ENCODE measurements at regions not wholly inside any gene's neighbourhood (a gene's known extent, or its start where the extent isn't known, plus 50 kb on each side); places are given as distances from the start of the nearest gene placed in this dataset.
"Not testable (repeated sequence)": the region's sequence is repeated elsewhere in the genome, so short reads cannot be mapped to it uniquely, and the experiment has no call there.

GRCh38 chr14:89728964-89729363, 225.6 kb downstream of the EFCAB11 start:
- H3K4me1 ChIP-seq, result peaks cover 0 to 23% of the 10 kb centered on the region in 2 donors
- no peak for TF ChIP-seq CTCF (IDR thresholded peaks at IDR 0.05)
- H3K27me3 ChIP-seq, result no peaks in the 10 kb centered on the region
- ATAC-seq (no peak), DNase-seq (no peak)
- no peak overlapping the region for H3K27ac ChIP-seq
- H3K4me3 ChIP-seq, result no peak overlapping the region
- no peaks in the 10 kb centered on the region for H3K36me3 ChIP-seq
- peaks cover 0 to 8% of the 10 kb centered on the region in 2 donors for H3K9me3 ChIP-seq
- intact Hi-C loops (cut with DNase I), result no loop called here

- H3K27ac ChIP-seq; intact Hi-C loops (cut with DNase I); ATAC-seq; DNase-seq; H3K27me3 ChIP-seq; H3K9me3 ChIP-seq; H3K4me3 ChIP-seq; H3K36me3 ChIP-seq: not testable (repeated sequence)
- peaks cover 0 to 46% of the 10 kb centered on the region in 2 donors for H3K4me1 ChIP-seq
These were observed 228.3 kb downstream of the EFCAB11 start for GRCh38 chr14:89726226-89726625.

GRCh38 chr14:89724628-89724960, 229.9 kb downstream of the EFCAB11 start:
- intact Hi-C loops (cut with DNase I), result no loop called here
- no peak for DNase-seq
- H3K4me3 ChIP-seq, result no peak overlapping the region

GRCh38 chr14:89723930-89724627, 230.5 kb downstream of the EFCAB11 start:
- intact Hi-C loops (cut with DNase I), result no loop called here
- Histone ChIP-seq H3K36me3 (no peaks in the 10 kb centered on the region), H3K27me3 (no peaks in the 10 kb centered on the region), H3K4me1 (peaks cover 3 to 55% of the 10 kb centered on the region in 2 donors), H3K4me3 (no peak overlapping the region), H3K9me3 (no peaks in the 10 kb centered on the region), H3K27ac (peak overlapping the region in 1 of 2 donors; percentile 73)
- no peak for DNase-seq
- TF ChIP-seq CTCF (IDR thresholded peaks at IDR 0.05), result no peak
- ATAC-seq, result no peak

More at GRCh38 chr14:89724628-89724960, 229.9 kb downstream of the EFCAB11 start:
- no peaks in the 10 kb centered on the region for H3K9me3 ChIP-seq
- H3K27me3 ChIP-seq, result no peaks in the 10 kb centered on the region
- peaks cover 3 to 50% of the 10 kb centered on the region in 2 donors for H3K4me1 ChIP-seq
- no peak for TF ChIP-seq CTCF (IDR thresholded peaks at IDR 0.05)
- no peak for ATAC-seq
- no peaks in the 10 kb centered on the region for H3K36me3 ChIP-seq
- peak overlapping the region in 1 of 2 donors; percentile 73 for H3K27ac ChIP-seq

DNA sequence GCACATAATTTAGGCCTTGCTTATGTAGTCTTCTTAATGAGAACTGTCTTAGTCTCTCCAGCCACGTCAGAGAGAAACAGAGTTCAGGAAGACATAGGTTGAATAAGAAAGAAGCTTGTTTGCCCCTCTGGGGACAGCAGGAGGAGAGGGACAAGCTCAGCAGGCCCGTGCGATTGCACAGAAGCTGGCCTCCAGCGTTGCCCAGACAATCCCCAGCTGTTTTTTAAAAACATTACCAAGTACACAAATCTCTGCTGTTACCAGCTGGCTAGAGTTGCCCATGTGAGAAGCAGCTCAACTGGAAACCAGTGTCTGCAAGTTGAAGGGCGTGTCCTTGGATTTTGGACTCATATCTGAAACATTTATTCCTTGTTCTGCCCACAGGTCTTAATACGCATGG, 232.6 kb downstream of the EFCAB11 start:
- no peaks in the 10 kb centered on the region for H3K27me3 ChIP-seq
- peak; percentile 11 for ATAC-seq
- H3K9me3 ChIP-seq, result no peaks in the 10 kb centered on the region
- H3K4me3 ChIP-seq, result no peak overlapping the region
- no peaks in the 10 kb centered on the region for H3K36me3 ChIP-seq
- no peak for TF ChIP-seq CTCF (IDR thresholded peaks at IDR 0.05)
- DNase-seq, result peak in 1 of 4 donors; percentile 50
- H3K4me1 ChIP-seq, result peaks cover 3 to 55% of the 10 kb centered on the region in 2 donors
- peak overlapping the region in 1 of 2 donors; percentile 94 for H3K27ac ChIP-seq
- intact Hi-C loops (cut with DNase I), result no loop called here

All from left lung (tissue), 4 donors.